Adrenal gland (tissue), 5 donors: ENCODE measurements at regions not wholly inside any gene's neighbourhood (a gene's known extent, or its start where the extent isn't known, plus 50 kb on each side); places are given as distances from the start of the nearest gene placed in this dataset.

Source experiments
- CTCF ChIP-seq, 6 experiments: fragments of 450-650 bp in 4 of 6; fragments of 200-600 bp in 2 of 6; sonication (generic) in 1 of 6; IDR thresholded peaks; 1 replicate in 5 of 6; 2 replicates in 1 of 6; pipeline versions ENCODE4 v1.5.1 to v1.8.0; 2016 to 2021; ENCODE audit warnings: antibody characterized with exemption in 6 of 6, mild to moderate bottlenecking in 2 of 6, moderate library complexity in 1 of 6
- POLR2A ChIP-seq, 2 donors: fragments of 450-650 bp; IDR thresholded peaks; one replicate each; pipeline ENCODE4 v1.6.1; 2017; ENCODE audit warnings: antibody characterized with exemption in 2 of 2, mild to moderate bottlenecking in 2 of 2, moderate library complexity in 1 of 2
- donor health status: DM: no; HTN: no; CAD: no.

DNA sequence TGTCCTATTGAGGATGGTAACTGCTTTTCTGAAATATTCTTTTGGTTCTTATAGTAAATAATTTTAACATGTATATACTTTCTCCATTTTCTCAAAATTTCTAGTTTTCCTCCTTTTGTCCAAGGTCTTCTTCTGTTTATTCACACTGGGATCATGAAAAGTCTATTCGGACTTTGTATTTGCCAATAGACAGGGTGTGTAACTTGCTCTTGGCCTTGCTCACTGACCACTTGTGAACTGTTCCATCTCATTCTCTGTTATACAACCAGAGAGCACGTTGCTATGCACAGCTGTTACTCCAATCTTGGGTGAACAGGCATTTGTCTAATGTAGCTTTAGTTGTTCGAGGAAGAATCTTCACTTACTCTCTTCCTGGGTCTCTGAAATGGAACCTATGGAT, 388.9 kb downstream of the SH3GL2 start:
- TF ChIP-seq POLR2A (IDR thresholded peaks at IDR 0.05), result no peak
- TF ChIP-seq CTCF (IDR thresholded peaks at IDR 0.05), result no peak
